K562 (cell line): ENCODE measurements at regions not wholly inside any gene's neighbourhood (a gene's known extent, or its start where the extent isn't known, plus 50 kb on each side); places are given as distances from the start of the nearest gene placed in this dataset.

Source experiments
- POLR2A ChIP-seq: fragments of 450-650 bp; conservative IDR thresholded peaks from 2 replicates; pipeline ENCODE4 v1.6.1; 2016
- ZNF512 ChIP-seq: IDR thresholded peaks from 2 replicates; pipeline ENCODE4 v1.6.1; 2016; ENCODE audit warnings: missing genetic modification characterization, missing compliant biosample characterization

GRCh38 chr4:14528918-14529317 lies 473.4 kb upstream of the CPEB2 start:
- TF ChIP-seq ZNF512 (tag): no peak
- no peak for TF ChIP-seq POLR2A
